Cardiac muscle cell (in vitro differentiated cells and primary cell): ENCODE measurements at regions not wholly inside any gene's neighbourhood (a gene's known extent, or its start where the extent isn't known, plus 50 kb on each side); places are given as distances from the start of the nearest gene placed in this dataset.

ENCODE experiments used
- DNase-seq, 2 donors: peaks; one replicate each; pipeline versions ENCODE4 v3.0.0 to v3.0.0-alpha.2; 2010 to 2017; ENCODE audit warnings: low read depth in 1 of 2, low spot score in 1 of 2
- H3K27ac ChIP-seq: fragments of 200-600 bp; sonication (generic); 2 replicates; pipeline ENCODE4 v1.5.1; 2016
- H3K27me3 ChIP-seq: fragments of 200-600 bp; sonication (generic); 2 replicates; pipeline ENCODE4 v1.6.0; 2016; ENCODE audit warnings: control low read depth
- H3K36me3 ChIP-seq: fragments of 200-600 bp; sonication (generic); 2 replicates; pipeline ENCODE4 v1.5.1; 2016; ENCODE audit warnings: control low read depth
- H3K4me1 ChIP-seq: fragments of 200-600 bp; sonication (generic); 2 replicates; pipeline ENCODE4 v1.8.1; 2017; ENCODE audit warnings: low read depth, mild to moderate bottlenecking, mixed run types
- H3K4me3 ChIP-seq: fragments of 200-600 bp; sonication (generic); 2 replicates; pipeline ENCODE4 v1.5.1; 2016; ENCODE audit warnings: mild to moderate bottlenecking
- H3K9me3 ChIP-seq: fragments of 200-600 bp; sonication (generic); 2 replicates; pipeline ENCODE4 v1.5.1; 2017; ENCODE audit warnings: low read depth, mild to moderate bottlenecking, control low read depth
- CTCF ChIP-seq: IDR thresholded peaks from 2 replicates; pipeline ENCODE4 v1.5.1; 2012; ENCODE audit warnings: low read depth, mild to moderate bottlenecking, low read length

GRCh38 chr2:223418131-223418530 is 184.0 kb downstream of the SCG2 start:
- Histone ChIP-seq H3K4me3 (no peak overlapping the region), H3K9me3 (no peaks in the 10 kb centered on the region), H3K4me1 (no peaks in the 10 kb centered on the region), H3K27me3 (no peaks in the 10 kb centered on the region), H3K27ac (no peak overlapping the region), H3K36me3 (no peaks in the 10 kb centered on the region)
- TF ChIP-seq CTCF = no peak
- DNase-seq = no peak

- no peaks in the 10 kb centered on the region for H3K9me3 ChIP-seq
- TF ChIP-seq CTCF = no peak
- H3K36me3 ChIP-seq = no peaks in the 10 kb centered on the region
- no peaks in the 10 kb centered on the region for H3K4me1 ChIP-seq
- no peak overlapping the region for H3K4me3 ChIP-seq
- no peak overlapping the region for H3K27ac ChIP-seq
- no peaks in the 10 kb centered on the region for H3K27me3 ChIP-seq
- no peak for DNase-seq
Measured at GRCh38 chr2:223418604-223419199, 183.5 kb downstream of the SCG2 start.

- H3K36me3 ChIP-seq = no peaks in the 10 kb centered on the region
- H3K4me3 ChIP-seq = no peak overlapping the region
- no peak overlapping the region for H3K27ac ChIP-seq
- H3K27me3 ChIP-seq = no peaks in the 10 kb centered on the region
- no peaks in the 10 kb centered on the region for H3K9me3 ChIP-seq
- no peak for DNase-seq
- H3K4me1 ChIP-seq = no peaks in the 10 kb centered on the region
- no peak for TF ChIP-seq CTCF
Measured at GRCh38 chr2:223420048-223420447, 182.1 kb downstream of the SCG2 start.

- no peak for DNase-seq
- Histone ChIP-seq H3K9me3 (no peaks in the 10 kb centered on the region), H3K4me3 (no peak overlapping the region), H3K27me3 (no peaks in the 10 kb centered on the region), H3K27ac (no peak overlapping the region), H3K36me3 (no peaks in the 10 kb centered on the region), H3K4me1 (no peaks in the 10 kb centered on the region)
- no peak for TF ChIP-seq CTCF
Measured at GRCh38 chr2:223431479-223431878, 170.7 kb downstream of the SCG2 start.

- Histone ChIP-seq H3K27me3 (no peaks in the 10 kb centered on the region), H3K4me1 (no peaks in the 10 kb centered on the region), H3K27ac (no peak overlapping the region), H3K9me3 (no peaks in the 10 kb centered on the region), H3K36me3 (no peaks in the 10 kb centered on the region), H3K4me3 (no peak overlapping the region)
- TF ChIP-seq CTCF = no peak
- DNase-seq = no peak
Measured at GRCh38 chr2:223433461-223433860, 168.7 kb downstream of the SCG2 start.

- DNase-seq = no peak
- H3K27ac ChIP-seq = no peak overlapping the region
- no peaks in the 10 kb centered on the region for H3K36me3 ChIP-seq
- H3K9me3 ChIP-seq = no peaks in the 10 kb centered on the region
- TF ChIP-seq CTCF = no peak
- H3K4me1 ChIP-seq = no peaks in the 10 kb centered on the region
- H3K4me3 ChIP-seq = no peak overlapping the region
- H3K27me3 ChIP-seq = no peaks in the 10 kb centered on the region
Measured at GRCh38 chr2:223437788-223438187, 164.4 kb downstream of the SCG2 start.
